HG03558 (cell line): ENCODE measurements at regions not wholly inside any gene's neighbourhood (a gene's known extent, or its start where the extent isn't known, plus 50 kb on each side); places are given as distances from the start of the nearest gene placed in this dataset.

Experiments used
- ATAC-seq: cut with Tn5 transposase; IDR thresholded peaks from one replicate; pipeline ENCODE4 v1.9.1; 2021; ENCODE audit warnings: moderate number of reproducible peaks; ENCODE audit not compliant: unreplicated experiment; ENCODE audit errors: extremely low read depth

DNA sequence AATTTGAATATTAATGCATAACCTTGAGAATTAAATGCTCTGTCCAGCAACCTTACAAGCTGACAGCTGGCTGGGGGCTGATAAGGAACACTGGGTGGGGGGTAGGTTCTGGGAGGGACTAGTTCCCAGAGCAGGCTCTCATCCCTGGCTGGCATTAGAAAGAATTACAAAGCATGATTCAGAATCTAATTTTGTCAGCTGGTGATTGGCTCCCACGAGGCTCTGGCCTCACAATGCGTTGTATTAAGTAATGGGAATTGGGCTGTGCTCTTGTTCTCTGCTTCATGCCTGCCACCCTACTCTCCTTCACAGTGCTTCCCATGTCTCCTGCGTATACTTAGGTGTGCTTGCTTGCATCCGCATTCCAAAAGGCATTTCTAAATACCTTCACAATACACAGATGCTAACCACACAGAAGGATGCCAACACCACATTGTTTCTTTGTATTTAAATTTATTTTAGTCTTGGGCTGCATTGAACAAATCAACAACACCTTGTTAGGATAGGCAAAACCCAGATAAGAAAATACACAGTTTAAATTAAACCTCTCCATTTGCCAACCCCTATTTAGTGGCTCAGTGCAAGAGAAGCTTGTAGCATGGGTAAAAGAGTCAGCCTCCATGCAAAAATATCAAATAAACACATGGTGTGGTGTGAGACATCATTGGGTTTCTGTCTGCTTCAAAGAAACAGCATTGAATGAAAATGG, 434.5 kb upstream of the JAG1 start:
- ATAC-seq: no peak

- no peak for ATAC-seq
Measured at GRCh38 chr20:11110535-11110934, 436.7 kb upstream of the JAG1 start.

GRCh38 chr20:11111191-11111590, 437.4 kb upstream of the JAG1 start:
- ATAC-seq: no peak

- ATAC-seq: no peak
Measured at GRCh38 chr20:11112832-11113231, 439.0 kb upstream of the JAG1 start.

DNA sequence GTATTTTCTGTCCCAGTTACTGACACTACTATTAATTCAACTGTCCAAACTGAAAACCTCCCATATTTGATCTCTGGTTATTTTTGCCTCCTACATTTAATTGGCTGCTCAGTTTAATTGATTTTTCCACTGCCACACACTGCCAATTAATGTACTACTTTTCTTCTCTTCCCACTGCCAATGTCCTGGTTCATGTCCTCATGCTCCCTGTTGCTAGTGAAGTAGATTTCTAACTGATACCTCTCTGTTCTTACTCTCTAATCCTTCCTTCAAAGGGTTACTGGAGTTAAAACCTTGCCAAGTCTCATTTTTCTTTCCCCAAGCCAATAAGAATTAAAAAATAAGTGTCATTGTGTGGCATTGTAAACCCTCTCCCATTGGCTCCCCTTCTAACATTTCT, 440.6 kb upstream of the JAG1 start:
- no peak for ATAC-seq

DNA sequence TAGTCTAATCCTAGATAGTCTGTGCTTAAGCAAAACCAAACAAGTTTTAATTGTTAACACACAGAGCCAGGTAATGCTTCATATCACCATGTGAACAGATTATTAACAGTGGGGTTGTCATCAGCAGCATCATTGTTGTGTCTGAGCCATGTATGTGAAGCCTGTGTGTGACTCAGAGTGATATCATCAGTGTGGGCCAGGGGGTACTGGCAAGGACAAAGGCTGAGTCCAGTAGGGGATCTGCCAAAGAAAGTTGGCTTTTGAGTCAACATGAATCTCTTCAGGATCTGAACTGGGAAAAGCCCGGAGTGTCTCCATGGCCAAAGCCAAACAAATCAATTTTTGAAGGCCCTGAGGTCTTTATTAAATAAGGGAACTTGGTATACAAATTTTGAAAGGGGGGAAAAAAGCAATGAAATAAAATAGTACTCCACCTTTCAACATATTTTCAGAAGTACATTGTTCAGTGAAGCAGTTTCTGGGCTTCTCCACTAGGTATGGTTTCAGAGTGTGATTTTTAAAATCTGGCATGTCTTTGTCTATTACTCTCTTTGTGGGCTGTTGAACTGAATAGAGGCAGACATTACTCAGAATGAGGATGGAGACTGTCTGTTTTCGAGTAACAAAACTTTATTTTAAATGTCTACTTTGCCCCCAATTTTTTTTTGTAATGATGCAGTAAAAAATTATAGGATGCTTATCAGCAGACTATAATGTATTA, 444.2 kb upstream of the JAG1 start:
- no peak for ATAC-seq

DNA sequence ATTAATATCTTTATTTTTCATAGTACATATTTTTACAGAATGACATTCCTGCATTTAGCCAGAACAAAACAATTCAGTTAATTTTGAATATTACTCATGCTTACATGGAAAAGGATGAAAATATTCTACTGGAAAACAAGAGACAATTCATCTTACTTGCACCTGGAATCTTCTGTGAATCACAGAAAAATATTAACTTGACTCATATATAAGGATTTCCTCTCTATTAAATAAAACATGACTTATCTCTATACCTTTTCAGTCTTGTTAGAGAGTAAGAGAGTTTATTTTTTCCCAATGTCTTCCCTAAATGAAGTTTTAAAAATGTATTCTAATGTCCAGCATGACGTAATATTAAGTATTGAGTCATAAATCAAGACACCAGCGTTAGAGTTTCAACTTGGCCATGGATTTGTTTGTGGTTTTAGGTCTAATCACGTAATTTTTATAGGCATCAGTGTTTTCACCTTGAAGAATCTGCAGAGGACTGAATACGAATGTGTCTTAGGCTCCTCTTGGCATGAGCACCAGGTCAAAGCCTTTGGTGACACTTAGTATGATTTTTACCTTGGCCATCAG, 445.1 kb upstream of the JAG1 start:
- no peak for ATAC-seq

DNA sequence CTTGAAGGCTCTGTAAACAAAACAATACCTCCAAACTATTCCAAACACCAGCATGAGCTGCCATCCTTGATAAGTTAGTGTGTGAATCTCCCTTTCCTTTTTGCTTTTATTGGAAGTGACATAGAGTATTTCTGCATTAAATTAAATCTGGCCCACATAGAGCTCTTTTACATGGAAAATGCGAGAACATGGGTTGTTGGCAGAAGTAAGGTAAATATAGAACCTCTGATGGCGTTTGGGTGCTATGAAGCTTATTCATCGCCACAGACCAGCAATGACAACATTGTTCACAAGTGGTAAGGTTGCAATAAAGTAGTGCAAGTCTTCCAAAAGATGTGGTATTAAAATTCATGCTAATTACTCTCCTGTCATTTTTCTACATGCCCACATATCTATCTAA, 445.8 kb upstream of the JAG1 start:
- ATAC-seq: no peak

DNA sequence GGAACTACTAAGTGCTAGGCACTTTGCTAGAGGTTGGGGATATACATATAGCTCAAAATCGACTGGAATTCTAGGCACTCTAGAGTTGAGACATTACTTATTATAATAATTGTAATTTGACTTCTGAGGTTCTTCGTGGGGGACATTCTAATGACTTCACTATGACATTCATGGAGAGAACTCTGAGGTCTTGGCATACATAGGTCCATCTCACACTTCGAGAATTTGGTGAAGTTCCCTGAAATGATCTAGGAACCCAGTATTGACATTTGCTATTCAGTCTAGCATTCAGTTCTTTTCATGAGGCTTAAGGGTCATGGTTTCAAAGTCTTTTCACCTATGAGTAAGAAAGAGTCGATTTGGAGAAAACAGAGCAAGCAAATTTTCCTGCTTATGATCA, 446.6 kb upstream of the JAG1 start:
- ATAC-seq: no peak

- ATAC-seq: no peak
Measured at GRCh38 chr20:11124849-11125505, 451.2 kb upstream of the JAG1 start.

GRCh38 chr20:11128220-11128718, 454.5 kb upstream of the JAG1 start:
- ATAC-seq: no peak

DNA sequence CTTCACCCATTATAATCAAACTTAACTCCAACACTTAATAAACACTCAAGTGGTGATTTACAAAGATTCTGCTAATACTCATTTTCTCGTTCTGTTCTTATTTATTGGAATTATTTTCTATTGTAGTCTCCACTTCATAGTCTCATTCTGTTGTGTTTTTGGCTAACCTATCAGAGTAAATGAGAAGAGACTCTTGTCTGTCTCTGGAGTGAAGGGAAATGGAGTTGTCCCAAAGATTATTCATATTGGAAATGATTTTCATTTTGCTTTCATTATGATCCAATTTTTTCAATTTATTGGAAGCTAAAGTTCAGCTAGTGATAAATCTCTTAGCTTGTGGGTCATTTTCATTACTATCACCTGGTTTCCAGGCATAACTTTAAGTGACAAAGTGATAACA, 454.9 kb upstream of the JAG1 start:
- ATAC-seq: no peak

GRCh38 chr20:11130554-11131166, 456.9 kb upstream of the JAG1 start:
- no peak for ATAC-seq

DNA sequence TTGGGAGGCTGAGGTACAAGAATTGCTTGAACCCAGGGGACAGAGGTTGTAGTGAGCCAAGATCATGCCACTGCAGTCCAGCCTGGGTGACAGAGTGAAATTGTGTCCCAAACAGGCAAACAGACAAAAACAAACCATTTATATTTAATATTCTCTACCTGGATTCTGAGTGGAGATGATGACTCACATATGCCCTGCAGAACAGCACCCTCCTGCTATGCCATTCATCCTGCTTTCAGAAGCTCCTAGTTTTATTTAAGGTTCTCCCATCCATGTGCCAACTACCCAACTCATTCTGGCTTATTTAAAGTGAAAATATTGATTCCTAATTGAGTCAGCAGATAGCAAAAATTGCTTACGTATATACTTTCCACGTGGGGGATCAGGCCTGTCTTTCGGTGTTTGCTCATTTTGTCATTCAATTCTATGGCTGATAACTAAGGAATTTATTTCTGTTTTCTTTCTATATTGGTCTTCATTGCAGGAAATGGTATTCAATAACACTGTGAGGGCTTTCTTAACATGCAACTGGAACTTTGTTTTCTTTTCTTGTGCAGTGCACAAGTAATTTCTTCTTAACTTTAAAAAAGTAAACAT, 459.1 kb upstream of the JAG1 start:
- ATAC-seq: no peak

- no peak for ATAC-seq
Measured at GRCh38 chr20:11136691-11137090, 462.9 kb upstream of the JAG1 start.

DNA sequence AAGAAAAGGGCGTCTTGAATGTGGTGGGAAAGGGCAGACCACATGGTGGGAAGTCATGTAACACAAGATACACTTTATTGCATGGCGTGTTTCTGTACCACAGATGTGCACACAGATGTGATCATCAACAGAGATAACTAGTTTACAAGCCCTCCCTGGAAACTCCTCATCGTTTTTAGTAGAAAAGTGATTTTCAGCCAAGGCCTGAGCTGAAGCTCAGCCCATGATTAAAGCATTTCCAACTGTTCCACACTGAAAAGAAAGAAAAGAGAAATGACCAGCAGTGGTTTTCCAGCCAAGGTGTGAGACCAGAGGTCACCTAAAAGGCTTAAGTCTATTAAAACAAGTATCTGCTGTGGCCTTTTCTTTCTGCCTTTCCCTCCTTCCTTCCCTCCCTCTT, 463.9 kb upstream of the JAG1 start:
- ATAC-seq: no peak

GRCh38 chr20:11140359-11140758, 466.6 kb upstream of the JAG1 start:
- no peak for ATAC-seq

GRCh38 chr20:11143481-11143880, 469.7 kb upstream of the JAG1 start:
- no peak for ATAC-seq

GRCh38 chr20:11144114-11144950, 470.5 kb upstream of the JAG1 start:
- ATAC-seq: no peak
